HEK293 (cell line): ENCODE measurements at regions not wholly inside any gene's neighbourhood (a gene's known extent, or its start where the extent isn't known, plus 50 kb on each side); places are given as distances from the start of the nearest gene placed in this dataset.

Experiments
- CTCF ChIA-PET: fragments of 350-600 bp; formaldehyde crosslinking; extraction: SDS; loops from one replicate; lab custom pipeline; 2021; ENCODE audit warnings: antibody characterized with exemption; lab: Yijun Ruan, JAX
- POLR2A ChIA-PET: fragments of 300-600 bp; formaldehyde crosslinking; extraction: SDS; loops from one replicate; lab custom pipeline; 2020; ENCODE audit warnings: antibody characterized with exemption, inconsistent platforms; lab: Yijun Ruan, JAX
- H3K27ac ChIP-seq: fragments of 200-500 bp; sonication (Bioruptor generic); 2 replicates; pipeline ENCODE4 v1.5.1; 2014; ENCODE audit warnings: low read depth, low read length, control low read depth, inconsistent platforms; ENCODE audit errors: extremely low read depth
- H3K36me3 ChIP-seq, 2 experiments: fragments of 200-500 bp in 1 of 2; sonication (Bioruptor generic) in 1 of 2; 1 replicate in 1 of 2; 2 replicates in 1 of 2; pipeline ENCODE4 v1.5.1; 2014 to 2017; ENCODE audit warnings: inconsistent platforms in 2 of 2, low read length in 2 of 2; ENCODE audit not compliant: control insufficient read depth in 2 of 2, insufficient read depth in 1 of 2
- H3K4me1 ChIP-seq: fragments of 200-500 bp; sonication (Bioruptor generic); 2 replicates; pipeline ENCODE4 v1.5.1; 2014; ENCODE audit warnings: mild to moderate bottlenecking, low read length, inconsistent platforms; ENCODE audit not compliant: control insufficient read depth, insufficient read depth
- H3K4me3 ChIP-seq: 2 replicates; pipeline ENCODE4 v1.5.1; 2011; ENCODE audit warnings: low read depth, mild to moderate bottlenecking, control low read depth, low read length, moderate library complexity
- H3K9me3 ChIP-seq: fragments of 200-500 bp; sonication (Bioruptor generic); 2 replicates; pipeline ENCODE4 v1.5.1; 2014; ENCODE audit warnings: low read depth, low read length, inconsistent platforms; ENCODE audit not compliant: control insufficient read depth, insufficient read depth
- BCL6B ChIP-seq: fragments of 450-650 bp; formaldehyde crosslinking; IDR thresholded peaks from 2 replicates; pipeline ENCODE4 v1.5.1; 2017; ENCODE audit warnings: missing biosample characterization, missing genetic modification characterization
- INSM2 ChIP-seq: fragments of 450-650 bp; formaldehyde crosslinking; IDR thresholded peaks from 2 replicates; pipeline ENCODE4 v1.5.1; 2016; ENCODE audit warnings: missing biosample characterization, missing genetic modification characterization
- REST ChIP-seq: fragments of 450-650 bp; formaldehyde crosslinking; IDR thresholded peaks from 2 replicates; pipeline ENCODE4 v1.5.1; 2016; ENCODE audit warnings: missing biosample characterization, missing genetic modification characterization
- SP7 ChIP-seq: fragments of 450-650 bp; formaldehyde crosslinking; IDR thresholded peaks from 2 replicates; pipeline ENCODE4 v1.5.1; 2016; ENCODE audit warnings: missing biosample characterization, missing genetic modification characterization
- TRIM28 ChIP-seq: IDR thresholded peaks from 2 replicates; pipeline ENCODE4 v1.6.1; 2011; ENCODE audit warnings: low read length, control low read depth, borderline replicate concordance
- ZNF112 ChIP-seq: fragments of 450-650 bp; formaldehyde crosslinking; IDR thresholded peaks from 2 replicates; pipeline ENCODE4 v1.5.0; 2017; ENCODE audit warnings: missing biosample characterization, missing genetic modification characterization
- ZNF221 ChIP-seq: fragments of 450-650 bp; formaldehyde crosslinking; IDR thresholded peaks from 2 replicates; pipeline ENCODE4 v1.5.1; 2017; ENCODE audit warnings: missing biosample characterization, missing genetic modification characterization, borderline replicate concordance
- ZNF404 ChIP-seq: fragments of 450-650 bp; formaldehyde crosslinking; IDR thresholded peaks from 2 replicates; pipeline ENCODE4 v1.5.1; 2017; ENCODE audit warnings: missing biosample characterization, missing genetic modification characterization
- ZNF501 ChIP-seq: fragments of 450-650 bp; formaldehyde crosslinking; IDR thresholded peaks from 2 replicates; pipeline ENCODE4 v1.5.1; 2016; ENCODE audit warnings: missing biosample characterization, missing genetic modification characterization
- ZNF548 ChIP-seq: fragments of 450-650 bp; formaldehyde crosslinking; IDR thresholded peaks from 2 replicates; pipeline ENCODE4 v1.5.1; 2016; ENCODE audit warnings: missing biosample characterization, missing genetic modification characterization
- ZNF600 ChIP-seq: fragments of 450-650 bp; formaldehyde crosslinking; IDR thresholded peaks from 2 replicates; pipeline ENCODE4 v1.5.1; 2016; ENCODE audit warnings: missing biosample characterization, missing genetic modification characterization
- TF ChIP-seq, protein P1 (sequence below): fragments of 450-650 bp; formaldehyde crosslinking; optimal IDR thresholded peaks from 2 replicates; pipeline ENCODE3; 2016; ENCODE audit warnings: missing biosample characterization, mild to moderate bottlenecking, missing genetic modification characterization
- TF ChIP-seq, protein P2 (sequence below): IDR thresholded peaks from 2 replicates; pipeline ENCODE4 v1.6.1; 2011; ENCODE audit warnings: mild to moderate bottlenecking, low read depth, low read length, borderline replicate concordance

DNA sequence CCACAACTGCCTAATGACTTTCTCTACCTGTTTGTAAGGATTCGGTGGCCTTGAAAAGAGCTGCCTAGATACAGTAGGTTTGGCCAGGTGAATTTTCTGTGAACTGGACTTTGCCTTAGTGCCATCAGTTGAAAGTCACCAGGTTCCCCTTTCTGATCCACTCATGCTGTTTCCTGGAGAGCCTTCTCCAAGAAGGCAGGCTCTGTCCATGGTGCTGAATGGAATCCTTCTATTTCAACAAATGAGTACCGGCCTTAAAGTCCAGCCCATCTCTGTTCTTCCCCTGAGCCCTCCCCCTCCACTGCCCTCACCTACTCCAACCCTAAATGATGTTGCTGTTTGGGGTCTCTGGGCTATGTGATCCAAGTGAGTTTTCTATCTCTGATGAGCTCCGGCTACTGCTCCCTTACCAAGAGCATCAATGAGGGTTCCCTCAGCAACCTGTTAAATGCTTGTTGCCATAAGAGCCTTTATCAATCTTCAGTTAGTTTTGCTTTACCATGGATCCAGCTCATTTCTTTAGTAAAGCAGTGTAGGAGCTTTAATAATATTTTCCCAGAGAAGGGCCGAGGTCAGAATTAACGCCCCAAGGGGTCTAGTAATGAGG lies 500.4 kb downstream of the PTPRU start:
- Histone ChIP-seq H3K36me3 (no peaks in the 10 kb centered on the region), H3K4me1 (no peaks in the 10 kb centered on the region), H3K27ac (no peak overlapping the region), H3K9me3 (no peaks in the 10 kb centered on the region), H3K4me3 (no peak overlapping the region)
- ChIA-PET POLR2A (no interaction called here), CTCF (interaction anchor here (0.7 kb wide), 1 partner anchor 55 kb away, joined by 3 read pairs; no protein-coding TSS in a partner anchor)
- no peak for TF ChIP-seq ZNF112 (tag by site-specific recombination)
- TF ChIP-seq INSM2 (tag by site-specific recombination) = no peak
- TF ChIP-seq, protein P1, sequence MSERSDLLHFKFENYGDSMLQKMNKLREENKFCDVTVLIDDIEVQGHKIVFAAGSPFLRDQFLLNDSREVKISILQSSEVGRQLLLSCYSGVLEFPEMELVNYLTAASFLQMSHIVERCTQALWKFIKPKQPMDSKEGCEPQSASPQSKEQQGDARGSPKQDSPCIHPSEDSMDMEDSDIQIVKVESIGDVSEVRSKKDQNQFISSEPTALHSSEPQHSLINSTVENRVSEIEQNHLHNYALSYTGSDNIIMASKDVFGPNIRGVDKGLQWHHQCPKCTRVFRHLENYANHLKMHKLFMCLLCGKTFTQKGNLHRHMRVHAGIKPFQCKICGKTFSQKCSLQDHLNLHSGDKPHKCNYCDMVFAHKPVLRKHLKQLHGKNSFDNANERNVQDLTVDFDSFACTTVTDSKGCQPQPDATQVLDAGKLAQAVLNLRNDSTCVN (tag by site-specific recombination) = no peak
- no peak for TF ChIP-seq ZNF221 (tag by site-specific recombination)
- TF ChIP-seq, protein P2, sequence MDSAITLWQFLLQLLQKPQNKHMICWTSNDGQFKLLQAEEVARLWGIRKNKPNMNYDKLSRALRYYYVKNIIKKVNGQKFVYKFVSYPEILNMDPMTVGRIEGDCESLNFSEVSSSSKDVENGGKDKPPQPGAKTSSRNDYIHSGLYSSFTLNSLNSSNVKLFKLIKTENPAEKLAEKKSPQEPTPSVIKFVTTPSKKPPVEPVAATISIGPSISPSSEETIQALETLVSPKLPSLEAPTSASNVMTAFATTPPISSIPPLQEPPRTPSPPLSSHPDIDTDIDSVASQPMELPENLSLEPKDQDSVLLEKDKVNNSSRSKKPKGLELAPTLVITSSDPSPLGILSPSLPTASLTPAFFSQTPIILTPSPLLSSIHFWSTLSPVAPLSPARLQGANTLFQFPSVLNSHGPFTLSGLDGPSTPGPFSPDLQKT = no peak
- TF ChIP-seq TRIM28 = no peak
- no peak for TF ChIP-seq SP7
- TF ChIP-seq BCL6B (tag by site-specific recombination) = peak; percentile 20; the same call in 1 of the 2 replicates
- TF ChIP-seq ZNF404 = no peak
- TF ChIP-seq REST = peak; percentile 94

- ChIA-PET CTCF (interaction anchor here (0.6 to 1.2 kb wide), 2 partner anchors 29 to 41 kb away, joined by 3 to 4 read pairs; no protein-coding TSS in a partner anchor), POLR2A (no interaction called here)
- no peaks in the 10 kb centered on the region for H3K4me1 ChIP-seq
- H3K27ac ChIP-seq = no peak overlapping the region
- H3K36me3 ChIP-seq = no peaks in the 10 kb centered on the region
- no peaks in the 10 kb centered on the region for H3K9me3 ChIP-seq
- no peak overlapping the region for H3K4me3 ChIP-seq
- TF ChIP-seq ZNF548 (tag by site-specific recombination) (no peak), ZNF600 (tag by site-specific recombination) (no peak), ZNF501 (no peak)
Observed at GRCh38 chr1:29732453-29732852, 496.1 kb downstream of the PTPRU start.
